K562 (cell line): ENCODE measurements at regions not wholly inside any gene's neighbourhood (a gene's known extent, or its start where the extent isn't known, plus 50 kb on each side); places are given as distances from the start of the nearest gene placed in this dataset.
A peak's percentile ranks its signal among the peaks of the same experiment; 100 is the strongest.

Experiments used
- ATAC-seq: fragments of 200-7000 bp; cut with Tn5 transposase; 3 replicates; pipeline ENCODE4 v1.9.1; 2020; ENCODE audit warnings: moderate library complexity
- BruUV-seq: library from RNA; stranded (reverse); fragments of 400-500 nt; replicated peaks from 2 replicates; lab custom pipeline; 2021; lab: Mats Ljungman, UMichigan
- CTCF ChIA-PET: fragments of 300-600 bp; formaldehyde crosslinking; extraction: SDS; loops from one replicate; lab custom pipeline; 2021; ENCODE audit warnings: low intra/inter-chr PET ratio; lab: Yijun Ruan, JAX
- POLR2A ChIA-PET: fragments of 300-600, 350-650 bp; sonication (Branson Sonifier 250); formaldehyde crosslinking; extraction: SDS; loops from one replicate; lab custom pipeline; 2021; ENCODE audit warnings: antibody characterized with exemption, inconsistent platforms; lab: Yijun Ruan, JAX
- DNase-seq, 4 experiments: peaks; one replicate each; pipeline versions ENCODE4 v3.0.0 to v3.0.0-alpha.2; 2011 to 2018; ENCODE audit warnings: low spot score in 3 of 4, mixed read lengths in 3 of 4; ENCODE audit errors: extremely low read depth in 1 of 4
- FAIRE-seq: peaks from 2 replicates; lab custom pipeline; 2011; peaks lifted over from hg19 to GRCh38; lab: Jason Lieb, UNC
- H2AFZ ChIP-seq: 2 replicates; pipeline ENCODE4 v1.6.0; 2011; ENCODE audit warnings: low read depth, low read length, control low read depth, inconsistent platforms
- H3K27ac ChIP-seq: fragments of 200-600 bp; 3 replicates; pipeline ENCODE4 v1.8.0; 2011; ENCODE audit warnings: low read depth, mild to moderate bottlenecking, control low read depth, inconsistent platforms, low read length, moderate library complexity, mixed read lengths; ENCODE audit errors: extremely low read depth
- H3K27me3 ChIP-seq, 2 experiments: fragments of 300-600 bp in 1 of 2; 2 replicates in 1 of 2; 3 replicates in 1 of 2; pipeline versions ENCODE4 v1.6.0 to v1.8.0; 2011; ENCODE audit warnings: inconsistent platforms in 2 of 2, low read length in 2 of 2, mild to moderate bottlenecking in 1 of 2, mixed read lengths in 1 of 2, moderate library complexity in 1 of 2; ENCODE audit not compliant: control insufficient read depth in 2 of 2, insufficient read depth in 2 of 2
- H3K36me3 ChIP-seq: fragments of 300-600 bp; 3 replicates; pipeline ENCODE4 v1.8.0; 2011; ENCODE audit warnings: mild to moderate bottlenecking, low read length, inconsistent platforms; ENCODE audit not compliant: control insufficient read depth, insufficient read depth
- H3K4me1 ChIP-seq, 2 experiments: fragments of 200-600 bp in 1 of 2; replicated peaks in 1 of 2; 2 replicates in 1 of 2; 3 replicates in 1 of 2; pipeline versions ENCODE4 v1.5.1 to v1.8.0; 2011; ENCODE audit warnings: inconsistent platforms in 2 of 2, low read length in 2 of 2, mild to moderate bottlenecking in 1 of 2, mixed read lengths in 1 of 2, moderate library complexity in 1 of 2; ENCODE audit not compliant: control insufficient read depth in 2 of 2, insufficient read depth in 2 of 2
- H3K4me2 ChIP-seq: 2 replicates; pipeline ENCODE4 v1.6.1; 2011; ENCODE audit warnings: low read length, control low read depth, inconsistent platforms, mixed read lengths; ENCODE audit not compliant: insufficient read depth
- H3K4me3 ChIP-seq: fragments of 200-600 bp; sonication (generic), shearing (Covaris generic); 2 replicates; pipeline ENCODE4 v1.5.1; 2016; ENCODE audit warnings: control low read depth, inconsistent platforms
- H3K79me2 ChIP-seq: fragments of 200-600 bp; 3 replicates; pipeline ENCODE4 v1.8.0; 2011; ENCODE audit warnings: low read length, inconsistent platforms; ENCODE audit not compliant: control insufficient read depth, insufficient read depth
- H3K9ac ChIP-seq, 2 experiments: 2 replicates each; pipeline versions ENCODE4 v1.6.0 to v1.6.1; 2011; ENCODE audit warnings: low read depth in 2 of 2, low read length in 2 of 2, control low read depth in 1 of 2, inconsistent platforms in 1 of 2, mild to moderate bottlenecking in 1 of 2, mixed read lengths in 1 of 2; ENCODE audit not compliant: insufficient read depth in 1 of 2
- H3K9me1 ChIP-seq: one replicate; pipeline ENCODE4 v1.6.0; 2011; ENCODE audit warnings: inconsistent platforms, mild to moderate bottlenecking, low read length, moderate library complexity; ENCODE audit not compliant: control insufficient read depth, insufficient read depth
- H3K9me3 ChIP-seq: replicated peaks from 2 replicates; pipeline ENCODE4 v1.5.1; 2011; ENCODE audit warnings: low read depth, low read length, inconsistent platforms; ENCODE audit not compliant: control insufficient read depth, insufficient read depth
- H4K20me1 ChIP-seq: replicated peaks from 2 replicates; pipeline ENCODE4 v1.6.1; 2011; ENCODE audit warnings: low read length, inconsistent platforms, mixed read lengths; ENCODE audit not compliant: control insufficient read depth, insufficient read depth
- HNRNPK ChIP-seq: fragments of 200-400 bp; formaldehyde crosslinking; IDR thresholded peaks from one replicate; pipeline ENCODE4 v1.6.1; 2018; ENCODE audit warnings: mild to moderate bottlenecking, low read depth, low read length; ENCODE audit not compliant: poor library complexity, severe bottlenecking
- PTTG1 ChIP-seq: fragments of 450-650 bp; IDR thresholded peaks from 2 replicates; pipeline ENCODE4 v1.6.1; 2016; ENCODE audit warnings: low read depth, mild to moderate bottlenecking, missing genetic modification characterization, missing compliant biosample characterization
- WGBS: fragments of 100-300 bp; shearing (Covaris generic); methylation state at CpG from one replicate; pipeline ENCODE4 v1.1.6; 2016; ENCODE audit warnings: low coverage, mixed read lengths; ENCODE audit not compliant: insufficient coverage; ENCODE audit errors: missing lambda C conversion rate; 5-methylcytosine and 5-hydroxymethylcytosine counted together
- in situ Hi-C: fragments of 300-500 bp; cut with MboI; formaldehyde crosslinking; loops from 4 replicates; pipeline ENCODE4 v1.15.0; 2018; ENCODE audit warnings: inconsistent platforms, mixed read lengths
- intact Hi-C: fragments of 100-400 bp; cut with micrococcal nuclease; formaldehyde crosslinking; loops from 2 replicates; pipeline ENCODE4 v1.14.2; 2022
- TF ChIP-seq, protein P1 (sequence below): fragments of 150-350 bp; conservative IDR thresholded peaks from 2 replicates; pipeline ENCODE4 v1.6.1; 2014; ENCODE audit warnings: low read length

DNA sequence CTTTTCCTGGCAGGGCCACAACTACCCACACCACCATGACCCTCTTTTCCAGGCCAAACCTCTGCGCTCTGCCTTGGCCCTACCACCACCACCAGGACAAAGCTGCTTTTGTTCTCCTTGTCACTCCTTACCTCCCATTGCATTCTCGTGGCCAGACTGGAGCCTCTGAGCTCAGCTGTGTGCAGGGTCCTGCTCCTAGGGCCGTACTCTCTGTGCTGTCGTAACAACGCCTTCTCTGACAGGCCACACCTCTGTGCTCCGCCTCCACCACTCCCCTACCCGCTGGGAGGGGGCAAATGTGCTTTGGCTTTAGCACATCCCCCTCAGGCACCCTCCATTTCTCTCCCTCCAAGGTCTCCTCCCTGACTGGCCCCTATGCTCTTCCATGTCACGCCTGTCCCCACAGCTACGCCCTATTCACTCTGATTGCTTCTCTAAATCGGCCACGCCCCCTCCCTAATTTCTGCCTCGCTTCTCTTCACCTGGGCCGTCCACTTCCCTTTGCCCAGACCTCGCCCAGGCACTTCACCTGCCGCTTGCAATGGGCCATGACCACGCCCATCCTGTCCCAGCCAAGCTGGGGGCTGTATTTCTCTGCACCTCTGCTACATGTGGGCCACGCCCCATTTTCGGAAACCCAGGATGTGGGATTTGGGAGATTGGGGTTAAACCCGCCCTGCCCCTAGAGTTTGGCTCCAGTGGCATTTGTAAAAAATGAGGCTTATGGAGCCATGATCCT lies 472.3 kb downstream of the KLF12 start:
- ATAC-seq (peak; percentile 39; the same call in 1 of the 3 replicates), FAIRE-seq (no peak), DNase-seq (no peak)
- Histone ChIP-seq H2AFZ (no peak overlapping the region), H3K9ac (no peak overlapping the region), H3K4me2 (no peak overlapping the region), H3K36me3 (no peaks in the 10 kb centered on the region), H3K79me2 (no peaks in the 10 kb centered on the region), H3K4me3 (no peak overlapping the region), H3K9me3 (no peaks in the 10 kb centered on the region), H3K4me1 (no peaks in the 10 kb centered on the region; a peak in 1 of 5 replicates), H3K9me1 (no peaks in the 10 kb centered on the region), H3K27ac (no peak overlapping the region), H4K20me1 (no peaks in the 10 kb centered on the region), H3K27me3 (peaks cover 0 to 9% of the 10 kb centered on the region in 2 experiments; a peak in 1 of 5 replicates)
- in situ Hi-C loops: no loop called here
- TF ChIP-seq HNRNPK: no peak
- ChIA-PET CTCF (no interaction called here), POLR2A (interaction anchor here (0.6 kb wide), 1 partner anchor 9 kb away, joined by 3 read pairs; no protein-coding TSS in a partner anchor)
- intact Hi-C loops: no loop called here
- whole genome bisulfite sequencing: 0% methylated on average over 9 of the region's 19 CpGs
- no TSS peak for BruUV-seq

DNA sequence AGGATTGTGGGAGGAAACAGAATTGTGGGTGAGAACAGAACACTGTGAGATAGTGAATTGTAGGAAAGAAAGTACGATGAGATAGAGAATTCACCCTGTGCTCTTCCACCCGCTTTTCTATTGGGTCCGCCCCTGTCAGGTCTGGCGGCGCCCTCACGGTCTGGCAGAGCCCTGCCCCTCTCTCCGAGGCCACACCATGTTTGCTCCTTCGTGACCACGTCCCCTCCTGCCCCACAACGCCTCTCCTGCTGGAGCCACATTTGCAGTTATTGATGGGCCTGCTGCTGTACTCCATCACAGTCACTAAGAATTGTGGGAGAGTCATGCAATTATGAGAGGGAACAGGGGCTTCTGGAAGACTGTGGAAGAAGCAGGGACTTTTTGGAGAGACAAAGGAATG lies 473.1 kb downstream of the KLF12 start:
- no TSS peak for BruUV-seq
- H2AFZ ChIP-seq: no peak overlapping the region
- H3K27me3 ChIP-seq: peaks cover 0 to 9% of the 10 kb centered on the region in 2 experiments; a peak in 1 of 5 replicates
- no peaks in the 10 kb centered on the region for H3K79me2 ChIP-seq
- no peaks in the 10 kb centered on the region for H3K36me3 ChIP-seq
- H3K27ac ChIP-seq: no peak overlapping the region
- no peak overlapping the region for H3K4me3 ChIP-seq
- no peak for ATAC-seq
- in situ Hi-C loops: no loop called here
- WGBS: 0% methylated on average over 10 of the region's 10 CpGs
- no peaks in the 10 kb centered on the region for H3K9me1 ChIP-seq
- TF ChIP-seq, protein P1, sequence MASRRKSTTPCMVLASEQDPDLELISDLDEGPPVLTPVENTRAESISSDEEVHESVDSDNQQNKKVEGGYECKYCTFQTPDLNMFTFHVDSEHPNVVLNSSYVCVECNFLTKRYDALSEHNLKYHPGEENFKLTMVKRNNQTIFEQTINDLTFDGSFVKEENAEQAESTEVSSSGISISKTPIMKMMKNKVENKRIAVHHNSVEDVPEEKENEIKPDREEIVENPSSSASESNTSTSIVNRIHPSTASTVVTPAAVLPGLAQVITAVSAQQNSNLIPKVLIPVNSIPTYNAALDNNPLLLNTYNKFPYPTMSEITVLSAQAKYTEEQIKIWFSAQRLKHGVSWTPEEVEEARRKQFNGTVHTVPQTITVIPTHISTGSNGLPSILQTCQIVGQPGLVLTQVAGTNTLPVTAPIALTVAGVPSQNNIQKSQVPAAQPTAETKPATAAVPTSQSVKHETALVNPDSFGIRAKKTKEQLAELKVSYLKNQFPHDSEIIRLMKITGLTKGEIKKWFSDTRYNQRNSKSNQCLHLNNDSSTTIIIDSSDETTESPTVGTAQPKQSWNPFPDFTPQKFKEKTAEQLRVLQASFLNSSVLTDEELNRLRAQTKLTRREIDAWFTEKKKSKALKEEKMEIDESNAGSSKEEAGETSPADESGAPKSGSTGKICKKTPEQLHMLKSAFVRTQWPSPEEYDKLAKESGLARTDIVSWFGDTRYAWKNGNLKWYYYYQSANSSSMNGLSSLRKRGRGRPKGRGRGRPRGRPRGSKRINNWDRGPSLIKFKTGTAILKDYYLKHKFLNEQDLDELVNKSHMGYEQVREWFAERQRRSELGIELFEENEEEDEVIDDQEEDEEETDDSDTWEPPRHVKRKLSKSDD: no peak
- no peak for TF ChIP-seq PTTG1 (tag)
- H3K9ac ChIP-seq: no peak overlapping the region
- no peak for FAIRE-seq
- no peak overlapping the region for H3K4me2 ChIP-seq
- intact Hi-C loops: no loop called here
- H3K9me3 ChIP-seq: no peaks in the 10 kb centered on the region
- H3K4me1 ChIP-seq: no peaks in the 10 kb centered on the region; a peak in 1 of 5 replicates
- ChIA-PET CTCF (no interaction called here), POLR2A (no interaction called here)
- DNase-seq: no peak
- H4K20me1 ChIP-seq: no peaks in the 10 kb centered on the region
